HG02943 (cell line): ENCODE measurements at regions not wholly inside any gene's neighbourhood (a gene's known extent, or its start where the extent isn't known, plus 50 kb on each side); places are given as distances from the start of the nearest gene placed in this dataset.
"Not testable (repeated sequence)": the region's sequence is repeated elsewhere in the genome, so short reads cannot be mapped to it uniquely, and the experiment has no call there.

ENCODE experiments used
- ATAC-seq: cut with Tn5 transposase; IDR thresholded peaks from one replicate; pipeline ENCODE4 v1.9.1; 2021; ENCODE audit warnings: mild to moderate bottlenecking, low read depth, moderate library complexity; ENCODE audit not compliant: unreplicated experiment

- ATAC-seq: no peak
Measured at GRCh38 chr13:78102741-78103140, 184.1 kb upstream of the EDNRB start.

- no peak for ATAC-seq
Measured at GRCh38 chr13:78102121-78102677, 183.6 kb upstream of the EDNRB start.

- ATAC-seq: no peak
Measured at GRCh38 chr13:78100486-78100885, 181.9 kb upstream of the EDNRB start.

- no peak for ATAC-seq
Measured at GRCh38 chr13:78098249-78098648, 179.6 kb upstream of the EDNRB start.

- ATAC-seq: no peak
Measured at GRCh38 chr13:78096221-78096620, 177.6 kb upstream of the EDNRB start.

- no peak for ATAC-seq
Measured at GRCh38 chr13:78087966-78088678, 169.5 kb upstream of the EDNRB start.

GRCh38 chr13:78085434-78086225, 167.0 kb upstream of the EDNRB start:
- no peak for ATAC-seq

- no peak for ATAC-seq
Measured at GRCh38 chr13:78084401-78084800, 165.8 kb upstream of the EDNRB start.

- no peak for ATAC-seq
Measured at GRCh38 chr13:78078168-78078567, 159.5 kb upstream of the EDNRB start.

- ATAC-seq: no peak
Measured at GRCh38 chr13:78067290-78067689, 148.7 kb upstream of the EDNRB start.

- ATAC-seq: no peak
Measured at GRCh38 chr13:78065141-78065540, 146.5 kb upstream of the EDNRB start.

GRCh38 chr13:78061806-78062205, 143.2 kb upstream of the EDNRB start:
- ATAC-seq: no peak

- no peak for ATAC-seq
Measured at GRCh38 chr13:78060966-78061365, 142.3 kb upstream of the EDNRB start.

- ATAC-seq: not testable (repeated sequence)
Measured at GRCh38 chr13:78056865-78057264, 138.2 kb upstream of the EDNRB start.

GRCh38 chr13:78054157-78054556, 135.5 kb upstream of the EDNRB start:
- no peak for ATAC-seq

- ATAC-seq: no peak
Measured at GRCh38 chr13:78047151-78047550, 128.5 kb upstream of the EDNRB start.

- peak; percentile 93 for ATAC-seq
Measured at GRCh38 chr13:78046331-78046730, 127.7 kb upstream of the EDNRB start.

GRCh38 chr13:78045916-78046315, 127.3 kb upstream of the EDNRB start:
- peak; percentile 37 for ATAC-seq

GRCh38 chr13:78041366-78041765, 122.7 kb upstream of the EDNRB start:
- ATAC-seq: not testable (repeated sequence)

GRCh38 chr13:78040205-78040830, 121.7 kb upstream of the EDNRB start:
- ATAC-seq: no peak

- ATAC-seq: no peak
Measured at GRCh38 chr13:78036841-78037240, 118.2 kb upstream of the EDNRB start.
